Transverse colon (tissue), 4 donors: ENCODE measurements at regions not wholly inside any gene's neighbourhood (a gene's known extent, or its start where the extent isn't known, plus 50 kb on each side); places are given as distances from the start of the nearest gene placed in this dataset.

Experiments
- CTCF ChIP-seq, 5 experiments: fragments of 200-600 bp in 3 of 5; fragments of 450-650 bp in 2 of 5; sonication (generic) in 3 of 5; IDR thresholded peaks; 1 replicate in 2 of 5; 2 replicates in 3 of 5; pipeline ENCODE4 v1.5.1; 2016 to 2017; ENCODE audit warnings: antibody characterized with exemption in 5 of 5, inconsistent platforms in 3 of 5, mild to moderate bottlenecking in 2 of 5, moderate library complexity in 1 of 5
- EP300 ChIP-seq: sonication (generic); formaldehyde crosslinking; IDR thresholded peaks from one replicate; pipeline ENCODE4 v1.6.1; 2017; ENCODE audit warnings: antibody characterized with exemption, low read depth
- POLR2A ChIP-seq: fragments of 450-650 bp; IDR thresholded peaks from one replicate; pipeline ENCODE4 v1.6.1; 2016; ENCODE audit warnings: antibody characterized with exemption, mild to moderate bottlenecking, moderate library complexity
- POLR2AphosphoS5 ChIP-seq, 3 donors: sonication (generic); formaldehyde crosslinking; IDR thresholded peaks; one replicate each; pipeline ENCODE4 v1.6.1; 2016; ENCODE audit warnings: antibody characterized with exemption in 3 of 3

GRCh38 chr11:90823446-90823845 lies 600.6 kb upstream of the CHORDC1 start:
- TF ChIP-seq CTCF (IDR thresholded peaks at IDR 0.05): no peak
- TF ChIP-seq EP300: no peak
- TF ChIP-seq POLR2A: no peak
- no peak for TF ChIP-seq POLR2AphosphoS5 (IDR thresholded peaks at IDR 0.05)
